NCI-H226 (cell line): ENCODE measurements at regions not wholly inside any gene's neighbourhood (a gene's known extent, or its start where the extent isn't known, plus 50 kb on each side); places are given as distances from the start of the nearest gene placed in this dataset.
A peak's percentile ranks its signal among the peaks of the same experiment; 100 is the strongest.

Source experiments
- DNase-seq: peaks from one replicate; pipeline ENCODE4 v3.0.0-alpha.2; 2015

DNA sequence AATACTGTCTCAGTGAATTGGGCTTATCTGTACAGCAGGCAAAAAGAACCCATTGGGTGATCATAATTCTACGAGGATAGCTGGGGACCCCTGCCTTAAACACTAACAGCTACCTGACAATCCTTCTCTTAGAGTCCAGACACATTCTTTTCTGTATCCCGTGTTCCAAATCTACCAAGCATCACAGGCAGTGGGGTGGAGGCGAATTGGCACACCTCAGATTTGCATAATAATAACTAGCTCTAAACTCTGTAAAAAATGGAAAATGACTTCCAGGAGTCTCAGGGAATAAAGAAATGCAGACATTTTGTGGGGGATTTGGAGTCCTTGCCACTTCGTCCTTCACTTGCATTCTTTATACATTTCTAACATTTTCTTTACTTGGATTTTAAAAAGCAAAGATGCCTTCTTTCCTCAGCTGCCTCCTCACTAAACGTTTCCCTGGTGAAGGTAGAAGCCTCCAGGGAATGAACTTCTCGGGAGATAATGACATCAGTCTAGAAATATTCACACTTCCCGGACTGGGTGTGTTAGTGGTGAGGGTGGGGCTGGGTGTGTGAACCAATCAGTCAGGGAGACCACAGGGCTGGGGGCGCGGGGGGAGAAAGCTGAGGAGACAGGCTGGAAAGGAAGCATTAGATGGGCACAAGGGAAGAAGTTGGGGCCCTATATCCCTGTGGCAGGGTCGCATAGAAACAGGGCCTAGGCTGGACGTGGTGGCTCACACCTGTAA, 59.1 kb upstream of the BOD1L2 start:
- DNase-seq: peak; percentile 46

- DNase-seq: no peak
Measured at GRCh38 chr18:57088883-57089282, 58.0 kb upstream of the BOD1L2 start.

- no peak for DNase-seq
Measured at GRCh38 chr18:57089702-57090101, 57.2 kb upstream of the BOD1L2 start.

GRCh38 chr18:57091231-57091630, 55.7 kb upstream of the BOD1L2 start:
- DNase-seq: no peak

DNA sequence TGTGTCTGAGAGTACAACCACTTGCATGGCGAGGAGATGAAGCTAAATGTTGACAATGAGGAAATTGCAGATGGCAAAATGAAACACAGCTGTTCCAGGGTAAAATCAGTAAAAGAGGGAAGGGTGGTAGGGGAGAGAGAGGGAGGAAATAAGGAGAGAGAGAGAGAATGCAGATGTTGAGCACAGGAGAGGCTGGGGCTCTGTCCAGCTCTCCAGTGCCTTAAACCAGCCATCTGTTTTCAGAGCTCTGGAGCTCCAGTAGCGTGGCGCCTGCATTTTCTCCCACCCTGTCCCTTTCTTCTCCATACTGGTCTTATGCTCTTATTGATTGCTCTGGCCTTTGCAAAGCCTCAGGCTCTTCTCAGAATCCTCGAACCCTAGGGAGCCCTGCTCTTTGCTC, 52.7 kb upstream of the BOD1L2 start:
- DNase-seq: no peak

- no peak for DNase-seq
Measured at GRCh38 chr18:57095884-57096283, 51.0 kb upstream of the BOD1L2 start.
